Endothelial cell (in vitro differentiated cells): ENCODE measurements at regions not wholly inside any gene's neighbourhood (a gene's known extent, or its start where the extent isn't known, plus 50 kb on each side); places are given as distances from the start of the nearest gene placed in this dataset.

ENCODE experiments used
- DNase-seq: peaks from one replicate; pipeline ENCODE4 v3.0.0; 2021; ENCODE audit warnings: low spot score
- H3K27ac Mint-ChIP-seq: one replicate; pipeline ENCODE4 v1.8.0; 2021; ENCODE audit warnings: mixed read lengths, inconsistent platforms; ENCODE audit not compliant: unreplicated experiment
- H3K27me3 Mint-ChIP-seq: one replicate; pipeline ENCODE4 v1.8.0; 2021; ENCODE audit warnings: mild to moderate bottlenecking, moderate library complexity, mixed read lengths, inconsistent platforms; ENCODE audit not compliant: unreplicated experiment
- H3K36me3 Mint-ChIP-seq: one replicate; pipeline ENCODE4 v1.8.0; 2021; ENCODE audit warnings: mild to moderate bottlenecking, low read depth, mixed read lengths, inconsistent platforms; ENCODE audit not compliant: unreplicated experiment
- H3K4me1 Mint-ChIP-seq: one replicate; pipeline ENCODE4 v1.8.0; 2021; ENCODE audit warnings: mild to moderate bottlenecking, mixed read lengths, inconsistent platforms; ENCODE audit not compliant: unreplicated experiment
- H3K4me3 Mint-ChIP-seq: one replicate; pipeline ENCODE4 v1.8.0; 2021; ENCODE audit warnings: mild to moderate bottlenecking, mixed read lengths, inconsistent platforms; ENCODE audit not compliant: unreplicated experiment
- H3K9me3 Mint-ChIP-seq: one replicate; pipeline ENCODE4 v1.8.0; 2021; ENCODE audit warnings: mixed read lengths, inconsistent platforms; ENCODE audit not compliant: unreplicated experiment
- TF ChIP-seq, protein P1 (sequence below): fragments of 200-600 bp; sonication (generic); IDR thresholded peaks from one replicate; pipeline ENCODE4 v1.5.0; 2021; ENCODE audit warnings: antibody characterized with exemption; ENCODE audit not compliant: unreplicated experiment

GRCh38 chr7:32241636-32242035 lies 171.4 kb upstream of the PDE1C start:
- H3K9me3 Mint-ChIP-seq = no peaks in the 10 kb centered on the region
- H3K4me1 Mint-ChIP-seq = peaks cover 7% of the 10 kb centered on the region
- no peaks in the 10 kb centered on the region for H3K36me3 Mint-ChIP-seq
- no peak overlapping the region for H3K27ac Mint-ChIP-seq
- TF ChIP-seq, protein P1, sequence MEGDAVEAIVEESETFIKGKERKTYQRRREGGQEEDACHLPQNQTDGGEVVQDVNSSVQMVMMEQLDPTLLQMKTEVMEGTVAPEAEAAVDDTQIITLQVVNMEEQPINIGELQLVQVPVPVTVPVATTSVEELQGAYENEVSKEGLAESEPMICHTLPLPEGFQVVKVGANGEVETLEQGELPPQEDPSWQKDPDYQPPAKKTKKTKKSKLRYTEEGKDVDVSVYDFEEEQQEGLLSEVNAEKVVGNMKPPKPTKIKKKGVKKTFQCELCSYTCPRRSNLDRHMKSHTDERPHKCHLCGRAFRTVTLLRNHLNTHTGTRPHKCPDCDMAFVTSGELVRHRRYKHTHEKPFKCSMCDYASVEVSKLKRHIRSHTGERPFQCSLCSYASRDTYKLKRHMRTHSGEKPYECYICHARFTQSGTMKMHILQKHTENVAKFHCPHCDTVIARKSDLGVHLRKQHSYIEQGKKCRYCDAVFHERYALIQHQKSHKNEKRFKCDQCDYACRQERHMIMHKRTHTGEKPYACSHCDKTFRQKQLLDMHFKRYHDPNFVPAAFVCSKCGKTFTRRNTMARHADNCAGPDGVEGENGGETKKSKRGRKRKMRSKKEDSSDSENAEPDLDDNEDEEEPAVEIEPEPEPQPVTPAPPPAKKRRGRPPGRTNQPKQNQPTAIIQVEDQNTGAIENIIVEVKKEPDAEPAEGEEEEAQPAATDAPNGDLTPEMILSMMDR = no peak
- no peak for DNase-seq
- no peak overlapping the region for H3K4me3 Mint-ChIP-seq
- H3K27me3 Mint-ChIP-seq = no peaks in the 10 kb centered on the region

GRCh38 chr7:32239764-32240163 lies 169.6 kb upstream of the PDE1C start:
- no peak for DNase-seq
- Mint-ChIP-seq H3K27me3 (no peaks in the 10 kb centered on the region), H3K4me3 (no peak overlapping the region), H3K4me1 (peaks cover 7% of the 10 kb centered on the region), H3K9me3 (peaks cover 4% of the 10 kb centered on the region), H3K36me3 (no peaks in the 10 kb centered on the region), H3K27ac (no peak overlapping the region)
- TF ChIP-seq, protein P1 = no peak

DNA sequence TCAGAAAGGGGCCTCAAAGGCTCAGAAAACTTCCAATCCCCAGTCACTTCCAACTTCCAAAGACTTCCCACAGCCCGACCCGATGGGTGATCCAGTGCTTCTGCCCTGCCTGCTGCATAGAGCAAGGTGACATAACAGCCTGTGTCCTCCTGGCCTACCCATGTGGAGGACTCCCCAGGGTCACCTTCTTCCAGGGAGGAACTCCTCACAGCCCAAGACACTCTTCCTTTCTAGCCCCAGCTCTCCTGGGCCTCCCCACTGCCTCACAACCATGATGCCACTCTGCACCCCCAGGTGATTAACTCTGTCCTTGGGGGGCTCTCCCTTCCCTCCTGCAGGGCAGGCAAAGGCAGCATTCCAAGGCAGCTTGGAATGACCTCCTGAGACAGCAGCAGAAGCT lies 158.4 kb upstream of the PDE1C start:
- no peak overlapping the region for H3K4me3 Mint-ChIP-seq
- TF ChIP-seq, protein P1 = no peak
- no peaks in the 10 kb centered on the region for H3K4me1 Mint-ChIP-seq
- H3K9me3 Mint-ChIP-seq = peaks cover 4% of the 10 kb centered on the region
- no peak for DNase-seq
- peaks cover 4% of the 10 kb centered on the region for H3K27me3 Mint-ChIP-seq
- no peaks in the 10 kb centered on the region for H3K36me3 Mint-ChIP-seq
- no peak overlapping the region for H3K27ac Mint-ChIP-seq

- H3K4me1 Mint-ChIP-seq = no peaks in the 10 kb centered on the region
- no peak overlapping the region for H3K4me3 Mint-ChIP-seq
- H3K27me3 Mint-ChIP-seq = peaks cover 4% of the 10 kb centered on the region
- H3K9me3 Mint-ChIP-seq = peaks cover 4% of the 10 kb centered on the region
- H3K27ac Mint-ChIP-seq = no peak overlapping the region
- TF ChIP-seq, protein P1 = no peak
- no peak for DNase-seq
- H3K36me3 Mint-ChIP-seq = no peaks in the 10 kb centered on the region
Observed at GRCh38 chr7:32227746-32228145, 157.5 kb upstream of the PDE1C start.

DNA sequence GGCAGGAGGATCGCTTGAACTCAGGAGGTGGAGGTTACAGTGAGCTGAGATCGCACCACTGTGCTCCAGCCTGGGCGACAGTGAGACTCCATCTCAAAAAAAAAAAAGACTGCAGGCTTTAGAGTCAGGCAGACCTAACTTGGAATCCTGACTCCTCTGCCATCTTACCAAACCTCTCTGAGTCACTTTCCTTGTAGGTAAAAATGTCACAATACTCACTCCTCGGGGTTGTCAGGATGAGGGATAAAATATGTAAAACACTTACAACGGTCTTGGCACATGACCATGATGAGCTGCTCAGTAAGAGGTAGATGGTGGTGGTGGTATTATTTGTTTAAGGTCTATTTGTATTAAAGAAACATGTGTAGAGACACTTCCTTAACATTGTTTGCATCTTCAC lies 154.1 kb upstream of the PDE1C start:
- TF ChIP-seq, protein P1 = no peak
- Mint-ChIP-seq H3K27ac (no peak overlapping the region), H3K9me3 (peaks cover 4% of the 10 kb centered on the region), H3K27me3 (peaks cover 4% of the 10 kb centered on the region), H3K4me1 (no peaks in the 10 kb centered on the region), H3K4me3 (no peak overlapping the region), H3K36me3 (no peaks in the 10 kb centered on the region)
- no peak for DNase-seq
